Esophagus muscularis mucosa (tissue), 3 donors: ENCODE measurements at regions not wholly inside any gene's neighbourhood (a gene's known extent, or its start where the extent isn't known, plus 50 kb on each side); places are given as distances from the start of the nearest gene placed in this dataset.

Experiments
- CTCF ChIP-seq, 3 experiments: fragments of 200-600 bp in 2 of 3; fragments of 450-650 bp in 1 of 3; sonication (generic) in 2 of 3; IDR thresholded peaks; one replicate each; pipeline ENCODE4 v1.5.1; 2017 to 2019; ENCODE audit warnings: antibody characterized with exemption in 3 of 3, mild to moderate bottlenecking in 2 of 3, moderate library complexity in 1 of 3
- POLR2A ChIP-seq: fragments of 450-650 bp; IDR thresholded peaks from one replicate; pipeline ENCODE4 v1.6.1; 2017; ENCODE audit warnings: antibody characterized with exemption, moderate library complexity, mild to moderate bottlenecking, low read depth
- POLR2AphosphoS5 ChIP-seq, 2 donors: sonication (generic); formaldehyde crosslinking; IDR thresholded peaks; one replicate each; pipeline ENCODE4 v1.6.1; 2017; ENCODE audit warnings: antibody characterized with exemption in 2 of 2

GRCh38 chr5:1944408-1944807 is 61.7 kb upstream of the IRX4 start:
- TF ChIP-seq POLR2AphosphoS5 (IDR thresholded peaks at IDR 0.05) (no peak), CTCF (IDR thresholded peaks at IDR 0.05) (no peak), POLR2A (no peak)
